ENCODE measurements at regions not wholly inside any gene's neighbourhood (a gene's known extent, or its start where the extent isn't known, plus 50 kb on each side); places are given as distances from the start of the nearest gene placed in this dataset.

DNA sequence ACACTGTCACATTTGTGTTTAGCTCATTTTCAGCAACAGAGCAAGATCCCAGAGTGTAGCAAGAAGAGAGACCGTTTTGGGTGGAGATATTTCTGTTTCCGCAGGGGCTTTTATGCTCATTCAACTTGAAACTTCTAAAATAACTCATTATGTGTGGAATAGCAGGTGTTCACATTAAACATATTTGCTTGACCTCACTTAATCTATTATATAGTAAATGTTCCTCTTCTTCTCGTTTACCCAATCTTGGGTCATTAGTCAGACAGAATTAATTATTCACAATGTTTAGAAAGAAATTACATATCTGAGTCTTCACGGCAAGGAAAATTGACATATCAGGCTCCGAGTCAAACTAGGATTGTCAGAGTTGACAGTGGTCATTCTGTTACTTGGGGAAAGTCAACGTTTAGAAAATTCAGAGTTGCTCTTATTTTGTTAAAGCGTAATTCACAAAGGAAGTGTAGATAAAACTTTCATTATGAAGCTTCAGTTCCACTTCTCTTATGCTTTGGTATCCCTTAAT is 222.9 kb downstream of the TPRG1 start:
- no peaks in the 10 kb centered on the region for H3K9me3 ChIP-seq
- no peak for DNase-seq
- no peaks in the 10 kb centered on the region for H3K27me3 ChIP-seq
- H3K4me3 ChIP-seq, result no peak overlapping the region
- H3K27ac ChIP-seq, result no peak overlapping the region
- H3K4me1 ChIP-seq, result no peaks in the 10 kb centered on the region
- intact Hi-C loops (cut with DNase I; ENCODE audit: low total_unique reads), result no loop called here
- no peaks in the 10 kb centered on the region for H3K36me3 ChIP-seq
- no peak for TF ChIP-seq POLR2A (IDR thresholded peaks at IDR 0.05)
- TF ChIP-seq, protein P1, sequence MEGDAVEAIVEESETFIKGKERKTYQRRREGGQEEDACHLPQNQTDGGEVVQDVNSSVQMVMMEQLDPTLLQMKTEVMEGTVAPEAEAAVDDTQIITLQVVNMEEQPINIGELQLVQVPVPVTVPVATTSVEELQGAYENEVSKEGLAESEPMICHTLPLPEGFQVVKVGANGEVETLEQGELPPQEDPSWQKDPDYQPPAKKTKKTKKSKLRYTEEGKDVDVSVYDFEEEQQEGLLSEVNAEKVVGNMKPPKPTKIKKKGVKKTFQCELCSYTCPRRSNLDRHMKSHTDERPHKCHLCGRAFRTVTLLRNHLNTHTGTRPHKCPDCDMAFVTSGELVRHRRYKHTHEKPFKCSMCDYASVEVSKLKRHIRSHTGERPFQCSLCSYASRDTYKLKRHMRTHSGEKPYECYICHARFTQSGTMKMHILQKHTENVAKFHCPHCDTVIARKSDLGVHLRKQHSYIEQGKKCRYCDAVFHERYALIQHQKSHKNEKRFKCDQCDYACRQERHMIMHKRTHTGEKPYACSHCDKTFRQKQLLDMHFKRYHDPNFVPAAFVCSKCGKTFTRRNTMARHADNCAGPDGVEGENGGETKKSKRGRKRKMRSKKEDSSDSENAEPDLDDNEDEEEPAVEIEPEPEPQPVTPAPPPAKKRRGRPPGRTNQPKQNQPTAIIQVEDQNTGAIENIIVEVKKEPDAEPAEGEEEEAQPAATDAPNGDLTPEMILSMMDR (IDR thresholded peaks at IDR 0.05), result no peak

DNA sequence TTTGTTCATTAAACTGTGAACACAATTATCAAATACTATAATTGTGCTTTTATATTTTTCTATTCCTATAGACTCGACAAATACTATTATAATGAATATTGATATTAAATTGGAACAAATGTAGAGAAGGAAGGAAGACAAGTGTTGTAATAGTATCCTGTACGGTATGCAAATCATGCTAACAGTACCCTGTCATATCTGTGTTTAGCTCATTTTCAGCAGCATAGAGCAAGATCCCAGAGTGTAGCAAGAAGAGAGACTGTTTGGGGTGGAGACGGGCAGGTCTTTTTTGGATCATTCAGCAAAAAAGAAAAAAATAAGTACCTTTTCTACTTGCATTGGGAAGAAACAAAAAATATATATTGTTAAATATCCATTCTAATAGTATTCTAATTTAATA is 224.1 kb downstream of the TPRG1 start:
- H3K4me1 ChIP-seq, result no peaks in the 10 kb centered on the region
- intact Hi-C loops (cut with DNase I; ENCODE audit: low total_unique reads), result no loop called here
- H3K9me3 ChIP-seq, result no peaks in the 10 kb centered on the region
- H3K27me3 ChIP-seq, result no peaks in the 10 kb centered on the region
- no peak overlapping the region for H3K4me3 ChIP-seq
- H3K27ac ChIP-seq, result no peak overlapping the region
- TF ChIP-seq POLR2A (IDR thresholded peaks at IDR 0.05), result no peak
- TF ChIP-seq, protein P1 (IDR thresholded peaks at IDR 0.05), result no peak
- DNase-seq, result no peak
- H3K36me3 ChIP-seq, result no peaks in the 10 kb centered on the region

DNA sequence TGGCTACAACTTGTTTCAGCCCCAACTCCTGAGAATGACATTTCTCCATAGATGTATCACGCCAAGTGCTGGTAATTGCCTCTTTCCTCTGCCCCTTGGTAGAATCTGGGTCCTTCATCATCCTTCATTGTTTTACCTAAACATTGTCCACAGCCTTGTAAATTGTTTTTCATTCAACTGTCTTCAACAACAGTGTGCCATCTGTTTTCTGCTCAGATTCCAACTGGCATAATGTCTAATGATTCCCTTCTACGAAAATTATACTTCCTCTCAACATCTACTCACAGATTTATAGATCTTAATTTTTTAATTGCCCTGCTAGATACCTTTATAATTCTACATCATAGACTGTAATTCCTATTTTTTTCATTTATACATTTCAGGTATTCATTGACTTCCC is 226.9 kb downstream of the TPRG1 start:
- H3K4me1 ChIP-seq, result no peaks in the 10 kb centered on the region
- DNase-seq, result no peak
- H3K27me3 ChIP-seq, result no peaks in the 10 kb centered on the region
- H3K4me3 ChIP-seq, result no peak overlapping the region
- no peaks in the 10 kb centered on the region for H3K36me3 ChIP-seq
- intact Hi-C loops (cut with DNase I; ENCODE audit: low total_unique reads), result no loop called here
- H3K9me3 ChIP-seq, result no peaks in the 10 kb centered on the region
- no peak overlapping the region for H3K27ac ChIP-seq
- TF ChIP-seq, protein P1 (IDR thresholded peaks at IDR 0.05), result no peak
- no peak for TF ChIP-seq POLR2A (IDR thresholded peaks at IDR 0.05)

DNA sequence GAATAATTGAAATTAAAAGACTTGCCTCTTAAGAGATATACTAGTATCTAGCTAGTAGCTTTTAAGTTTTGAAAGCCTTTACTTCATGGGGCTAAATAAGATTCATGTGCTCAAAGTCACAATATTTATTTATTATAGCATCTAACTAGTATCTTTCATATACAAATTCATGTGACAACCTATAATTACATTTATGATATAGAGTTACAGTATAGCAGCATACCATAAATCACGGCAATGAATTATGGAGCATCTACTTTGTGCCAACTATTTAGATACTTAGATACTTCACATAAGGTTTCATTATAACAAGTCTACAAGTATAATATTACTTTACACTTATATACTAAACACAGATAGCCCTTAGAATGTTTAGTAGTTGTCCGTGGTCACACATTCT is 229.4 kb downstream of the TPRG1 start:
- Histone ChIP-seq H3K4me1 (no peaks in the 10 kb centered on the region), H3K9me3 (no peaks in the 10 kb centered on the region), H3K4me3 (no peak overlapping the region), H3K36me3 (no peaks in the 10 kb centered on the region), H3K27ac (no peak overlapping the region), H3K27me3 (no peaks in the 10 kb centered on the region)
- TF ChIP-seq, protein P1 (IDR thresholded peaks at IDR 0.05), result no peak
- no peak for TF ChIP-seq POLR2A (IDR thresholded peaks at IDR 0.05)
- intact Hi-C loops (cut with DNase I; ENCODE audit: low total_unique reads), result no loop called here
- no peak for DNase-seq

DNA sequence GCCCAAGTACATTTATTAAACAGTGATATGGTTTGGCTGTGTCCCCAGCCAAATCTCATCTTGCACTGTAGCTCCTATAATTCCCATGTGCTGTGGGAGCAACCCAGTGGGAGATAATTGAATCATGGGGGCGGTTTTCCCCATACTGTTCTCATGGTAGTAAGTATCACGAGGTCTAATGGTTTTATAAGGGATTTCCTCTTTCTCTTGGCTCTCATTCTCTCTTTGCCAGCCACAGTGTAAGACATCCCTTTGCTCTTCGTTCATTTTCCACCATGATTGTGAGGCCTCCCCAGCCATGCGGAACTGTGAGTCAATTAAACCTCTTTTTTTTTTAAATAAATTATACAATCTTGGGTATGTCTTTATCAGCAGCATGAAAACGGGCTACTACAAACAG is 228.0 kb upstream of the TP63 start:
- H3K27me3 ChIP-seq, result no peaks in the 10 kb centered on the region
- no peak overlapping the region for H3K27ac ChIP-seq
- H3K36me3 ChIP-seq, result no peaks in the 10 kb centered on the region
- H3K4me1 ChIP-seq, result no peaks in the 10 kb centered on the region
- no peak overlapping the region for H3K4me3 ChIP-seq
- H3K9me3 ChIP-seq, result no peaks in the 10 kb centered on the region
- intact Hi-C loops (cut with DNase I; ENCODE audit: low total_unique reads), result no loop called here
- DNase-seq, result no peak
- TF ChIP-seq, protein P1 (IDR thresholded peaks at IDR 0.05), result no peak
- no peak for TF ChIP-seq POLR2A (IDR thresholded peaks at IDR 0.05)
